ENCODE measurements at regions not wholly inside any gene's neighbourhood (a gene's known extent, or its start where the extent isn't known, plus 50 kb on each side); places are given as distances from the start of the nearest gene placed in this dataset.

- no peak for DNase-seq (ENCODE audit: low spot score)
Observed at GRCh38 chr22:47997052-47997590, 1234.7 kb downstream of the TBC1D22A start.

GRCh38 chr22:47996446-47996857, 1234.0 kb downstream of the TBC1D22A start:
- DNase-seq (ENCODE audit: low spot score): no peak
- TF ChIP-seq CTCF (IDR thresholded peaks at IDR 0.05): no peak
- no peak overlapping the region for H3K4me3 ChIP-seq
- no peak overlapping the region for H3K27ac ChIP-seq

More at GRCh38 chr22:47997052-47997590, 1234.7 kb downstream of the TBC1D22A start:
- Histone ChIP-seq H3K4me3 (no peak overlapping the region), H3K27ac (no peak overlapping the region)
- no peak for TF ChIP-seq CTCF (IDR thresholded peaks at IDR 0.05)

GRCh38 chr22:47995718-47996117, 1233.3 kb downstream of the TBC1D22A start:
- Histone ChIP-seq H3K27ac (no peak overlapping the region), H3K4me3 (no peak overlapping the region)
- TF ChIP-seq CTCF (IDR thresholded peaks at IDR 0.05): no peak
- DNase-seq (ENCODE audit: low spot score): no peak

- no peak overlapping the region for H3K27ac ChIP-seq
- TF ChIP-seq CTCF (IDR thresholded peaks at IDR 0.05): no peak
- H3K4me3 ChIP-seq: no peak overlapping the region
- no peak for DNase-seq (ENCODE audit: low spot score)
Observed at GRCh38 chr22:47995264-47995627, 1232.8 kb downstream of the TBC1D22A start.

GRCh38 chr22:47994601-47995263, 1232.3 kb downstream of the TBC1D22A start:
- no peak for DNase-seq (ENCODE audit: low spot score)
- H3K4me3 ChIP-seq: no peak overlapping the region

GRCh38 chr22:47994045-47994444, 1231.6 kb downstream of the TBC1D22A start:
- H3K27ac ChIP-seq: no peak overlapping the region
- DNase-seq (ENCODE audit: low spot score): no peak
- TF ChIP-seq CTCF (IDR thresholded peaks at IDR 0.05): no peak
- H3K4me3 ChIP-seq: no peak overlapping the region

More at GRCh38 chr22:47994601-47995263, 1232.3 kb downstream of the TBC1D22A start:
- TF ChIP-seq CTCF (IDR thresholded peaks at IDR 0.05): no peak
- no peak overlapping the region for H3K27ac ChIP-seq

- Histone ChIP-seq H3K4me3 (no peak overlapping the region), H3K27ac (no peak overlapping the region)
- DNase-seq (ENCODE audit: low spot score): no peak
- no peak for TF ChIP-seq CTCF (IDR thresholded peaks at IDR 0.05)
Observed at GRCh38 chr22:47990481-47990880, 1228.0 kb downstream of the TBC1D22A start.
